Natural killer cell (primary cell): ENCODE measurements at regions not wholly inside any gene's neighbourhood (a gene's known extent, or its start where the extent isn't known, plus 50 kb on each side); places are given as distances from the start of the nearest gene placed in this dataset.

Source experiments
- ATAC-seq, 3 donors: fragments of 150-1000 bp in 2 of 3; fragments of 200-7000 bp in 1 of 3; cut with Tn5 transposase; 1 replicate in 1 of 3; 2 replicates in 2 of 3; pipeline ENCODE4 v1.10.0; 2021; ENCODE audit warnings: mild to moderate bottlenecking in 2 of 3, moderate library complexity in 2 of 3
- DNase-seq, 2 donors: peaks; one replicate each; pipeline versions ENCODE4 v3.0.0 to v3.0.0-alpha.2; 2013 to 2021; ENCODE audit warnings: mixed read lengths in 1 of 2
- H3K27ac ChIP-seq: one replicate; pipeline ENCODE4 v1.5.1; 2013; ENCODE audit warnings: mild to moderate bottlenecking, low read length
- H3K27me3 ChIP-seq: one replicate; pipeline ENCODE4 v1.6.1; 2013; ENCODE audit warnings: low read length; ENCODE audit not compliant: control insufficient read depth, insufficient read depth
- H3K36me3 ChIP-seq: one replicate; pipeline ENCODE4 v1.6.1; 2013; ENCODE audit warnings: low read length; ENCODE audit not compliant: control insufficient read depth, insufficient read depth
- H3K4me1 ChIP-seq: one replicate; pipeline ENCODE4 v1.6.1; 2013; ENCODE audit warnings: low read length; ENCODE audit not compliant: control insufficient read depth, insufficient read depth
- H3K4me3 ChIP-seq: one replicate; pipeline ENCODE4 v1.5.1; 2013; ENCODE audit warnings: low read length
- H3K9me3 ChIP-seq: one replicate; pipeline ENCODE4 v1.6.1; 2013; ENCODE audit warnings: low read length; ENCODE audit not compliant: control insufficient read depth, insufficient read depth
- H3K27ac Mint-ChIP-seq, 2 donors: one replicate each; pipeline ENCODE4 v1.8.0; 2022; ENCODE audit warnings: mild to moderate bottlenecking in 2 of 2, mixed read lengths in 2 of 2, moderate library complexity in 1 of 2
- H3K27me3 Mint-ChIP-seq, 2 donors: one replicate each; pipeline ENCODE4 v1.8.0; 2022; ENCODE audit warnings: low read depth in 2 of 2, mixed read lengths in 2 of 2
- H3K36me3 Mint-ChIP-seq: one replicate; pipeline ENCODE4 v1.8.0; 2022; ENCODE audit warnings: mixed read lengths
- H3K4me1 Mint-ChIP-seq, 2 donors: one replicate each; pipeline ENCODE4 v1.8.0; 2022; ENCODE audit warnings: mixed read lengths in 2 of 2
- H3K4me3 Mint-ChIP-seq: one replicate; pipeline ENCODE4 v1.8.0; 2022; ENCODE audit warnings: mild to moderate bottlenecking, moderate library complexity, mixed read lengths
- H3K9me3 Mint-ChIP-seq, 2 donors: one replicate each; pipeline ENCODE4 v1.8.0; 2022; ENCODE audit warnings: mixed read lengths in 2 of 2
- WGBS: methylation state at CpG from one replicate; pipeline ENCODE4 v1.1.7; 2013; ENCODE audit warnings: missing lambda C conversion rate; ENCODE audit not compliant: insufficient coverage; 5-methylcytosine and 5-hydroxymethylcytosine counted together
- intact Hi-C: fragments of 100-400 bp; cut with micrococcal nuclease; formaldehyde crosslinking; loops from one replicate; pipeline ENCODE4 v1.14.2; 2022
- TF ChIP-seq, protein P1 (sequence below): fragments of 200-600 bp; IDR thresholded peaks from one replicate; pipeline ENCODE4 v1.8.0; 2022; ENCODE audit warnings: antibody characterized with exemption

GRCh38 chr5:156245895-156246294 is 81.1 kb upstream of the SGCD start:
- peaks cover 0 to 3% of the 10 kb centered on the region in 2 donors for H3K9me3 Mint-ChIP-seq
- intact Hi-C loops, result no loop called here
- ATAC-seq, result no peak

GRCh38 chr5:156251076-156251475 is 75.9 kb upstream of the SGCD start:
- Mint-ChIP-seq H3K27ac (no peak overlapping the region), H3K4me3 (no peak overlapping the region), H3K27me3 (peaks cover 0 to 6% of the 10 kb centered on the region in 2 donors), H3K36me3 (no peaks in the 10 kb centered on the region), H3K9me3 (peaks cover 0 to 5% of the 10 kb centered on the region in 2 donors), H3K4me1 (no peaks in the 10 kb centered on the region)
- TF ChIP-seq, protein P1, sequence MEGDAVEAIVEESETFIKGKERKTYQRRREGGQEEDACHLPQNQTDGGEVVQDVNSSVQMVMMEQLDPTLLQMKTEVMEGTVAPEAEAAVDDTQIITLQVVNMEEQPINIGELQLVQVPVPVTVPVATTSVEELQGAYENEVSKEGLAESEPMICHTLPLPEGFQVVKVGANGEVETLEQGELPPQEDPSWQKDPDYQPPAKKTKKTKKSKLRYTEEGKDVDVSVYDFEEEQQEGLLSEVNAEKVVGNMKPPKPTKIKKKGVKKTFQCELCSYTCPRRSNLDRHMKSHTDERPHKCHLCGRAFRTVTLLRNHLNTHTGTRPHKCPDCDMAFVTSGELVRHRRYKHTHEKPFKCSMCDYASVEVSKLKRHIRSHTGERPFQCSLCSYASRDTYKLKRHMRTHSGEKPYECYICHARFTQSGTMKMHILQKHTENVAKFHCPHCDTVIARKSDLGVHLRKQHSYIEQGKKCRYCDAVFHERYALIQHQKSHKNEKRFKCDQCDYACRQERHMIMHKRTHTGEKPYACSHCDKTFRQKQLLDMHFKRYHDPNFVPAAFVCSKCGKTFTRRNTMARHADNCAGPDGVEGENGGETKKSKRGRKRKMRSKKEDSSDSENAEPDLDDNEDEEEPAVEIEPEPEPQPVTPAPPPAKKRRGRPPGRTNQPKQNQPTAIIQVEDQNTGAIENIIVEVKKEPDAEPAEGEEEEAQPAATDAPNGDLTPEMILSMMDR, result no peak
- Histone ChIP-seq H3K27me3 (no peaks in the 10 kb centered on the region), H3K4me3 (no peak overlapping the region), H3K27ac (no peak overlapping the region), H3K36me3 (no peaks in the 10 kb centered on the region), H3K9me3 (no peaks in the 10 kb centered on the region), H3K4me1 (no peaks in the 10 kb centered on the region)
- no CpG with 5 or more reads among the region's 1 CpG for WGBS
- ATAC-seq, result no peak
- intact Hi-C loops, result no loop called here
- DNase-seq, result no peak

More at GRCh38 chr5:156245895-156246294, 81.1 kb upstream of the SGCD start:
- no peaks in the 10 kb centered on the region for H3K9me3 ChIP-seq
- TF ChIP-seq, protein P1, result no peak
- no peaks in the 10 kb centered on the region for H3K27me3 ChIP-seq
- DNase-seq, result no peak
- no peaks in the 10 kb centered on the region for H3K36me3 ChIP-seq
- no peak overlapping the region for H3K27ac ChIP-seq
- Mint-ChIP-seq H3K36me3 (no peaks in the 10 kb centered on the region), H3K27ac (no peak overlapping the region), H3K4me3 (no peak overlapping the region), H3K4me1 (no peaks in the 10 kb centered on the region), H3K27me3 (peaks cover 0 to 8% of the 10 kb centered on the region in 2 donors)
- H3K4me1 ChIP-seq, result no peaks in the 10 kb centered on the region
- WGBS, result no CpG with 5 or more reads among the region's 1 CpG
- H3K4me3 ChIP-seq, result no peak overlapping the region

DNA sequence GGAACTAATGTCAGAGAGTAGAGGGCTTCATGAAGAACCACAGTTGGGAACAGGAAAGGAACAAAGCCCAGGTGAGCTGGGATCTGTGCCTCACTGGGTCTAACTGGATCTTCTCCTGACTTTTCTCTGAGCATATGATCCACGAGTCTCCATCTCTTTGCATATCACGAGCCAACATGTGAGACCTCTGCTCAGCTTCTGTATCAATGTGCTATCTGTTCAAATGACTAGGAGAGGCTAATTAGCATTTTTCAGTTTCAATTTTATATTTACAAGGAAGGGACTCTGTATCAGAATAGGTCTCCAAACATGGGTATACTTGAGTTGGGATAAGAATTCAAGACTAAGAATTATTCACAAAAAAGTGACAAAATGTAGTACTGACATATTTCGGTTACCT is 73.8 kb upstream of the SGCD start:
- no peak overlapping the region for H3K27ac ChIP-seq
- WGBS, result 77% methylated on average over 2 of the region's 3 CpGs
- no peak overlapping the region for H3K4me3 ChIP-seq
- H3K36me3 ChIP-seq, result no peaks in the 10 kb centered on the region
- no peak for DNase-seq
- Mint-ChIP-seq H3K4me3 (no peak overlapping the region), H3K27ac (no peak overlapping the region), H3K4me1 (no peaks in the 10 kb centered on the region), H3K9me3 (peaks cover 0 to 4% of the 10 kb centered on the region in 2 donors), H3K27me3 (peaks cover 0 to 2% of the 10 kb centered on the region in 2 donors), H3K36me3 (no peaks in the 10 kb centered on the region)
- H3K4me1 ChIP-seq, result no peaks in the 10 kb centered on the region
- no peak for ATAC-seq
- no peaks in the 10 kb centered on the region for H3K9me3 ChIP-seq
- no peaks in the 10 kb centered on the region for H3K27me3 ChIP-seq
- TF ChIP-seq, protein P1, result no peak
- intact Hi-C loops, result no loop called here

DNA sequence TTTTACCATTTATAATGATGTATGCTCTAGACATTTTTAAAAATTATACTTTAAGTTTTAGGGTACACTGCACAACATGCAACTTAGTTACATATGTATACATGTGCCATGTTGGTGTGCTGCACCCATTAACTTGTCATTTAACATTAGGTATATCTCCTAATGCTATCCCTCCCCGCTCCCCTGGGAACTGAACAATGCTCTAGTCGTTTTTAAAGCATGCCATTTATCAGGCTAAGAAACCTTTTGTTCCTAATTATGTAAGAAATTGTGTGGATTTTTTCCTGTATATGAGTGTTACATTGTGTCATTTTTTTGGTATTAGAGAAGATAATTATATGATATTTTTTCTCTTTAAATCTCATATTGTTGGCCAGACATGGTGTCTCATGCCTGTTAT is 72.8 kb upstream of the SGCD start:
- TF ChIP-seq, protein P1, result no peak
- H3K27me3 Mint-ChIP-seq, result peaks cover 0 to 2% of the 10 kb centered on the region in 2 donors
- no peaks in the 10 kb centered on the region for H3K9me3 ChIP-seq
- no peaks in the 10 kb centered on the region for H3K36me3 Mint-ChIP-seq
- no peak overlapping the region for H3K27ac Mint-ChIP-seq
- H3K27ac ChIP-seq, result no peak overlapping the region
- DNase-seq (no peak), ATAC-seq (no peak)
- H3K4me1 Mint-ChIP-seq, result no peaks in the 10 kb centered on the region
- H3K4me3 ChIP-seq, result no peak overlapping the region
- no CpG with 5 or more reads among the region's 2 CpGs for WGBS
- no peaks in the 10 kb centered on the region for H3K36me3 ChIP-seq
- H3K27me3 ChIP-seq, result no peaks in the 10 kb centered on the region
- H3K4me1 ChIP-seq, result no peaks in the 10 kb centered on the region
- intact Hi-C loops, result no loop called here
- H3K4me3 Mint-ChIP-seq, result no peak overlapping the region
- H3K9me3 Mint-ChIP-seq, result peaks cover 0 to 4% of the 10 kb centered on the region in 2 donors
